IgD-negative memory B cell (primary cell): ENCODE measurements at regions not wholly inside any gene's neighbourhood (a gene's known extent, or its start where the extent isn't known, plus 50 kb on each side); places are given as distances from the start of the nearest gene placed in this dataset.
A peak's percentile ranks its signal among the peaks of the same experiment; 100 is the strongest.

ENCODE experiments used
- H3K27ac Mint-ChIP-seq, 3 donors: one replicate each; pipeline ENCODE4 v1.8.0; 2020 to 2022; ENCODE audit warnings: mild to moderate bottlenecking in 3 of 3, mixed read lengths in 3 of 3, moderate library complexity in 1 of 3
- H3K27me3 Mint-ChIP-seq: one replicate; pipeline ENCODE4 v1.8.0; 2021; ENCODE audit warnings: mixed read lengths
- H3K36me3 Mint-ChIP-seq: one replicate; pipeline ENCODE4 v1.8.0; 2020; ENCODE audit warnings: mild to moderate bottlenecking, mixed read lengths
- H3K4me1 Mint-ChIP-seq, 3 donors: one replicate each; pipeline ENCODE4 v1.8.0; 2020 to 2022; ENCODE audit warnings: mixed read lengths in 3 of 3, mild to moderate bottlenecking in 1 of 3
- H3K4me3 Mint-ChIP-seq, 4 donors: one replicate each; pipeline ENCODE4 v1.8.0; 2020 to 2022; ENCODE audit warnings: mild to moderate bottlenecking in 4 of 4, mixed read lengths in 4 of 4, moderate library complexity in 3 of 4
- H3K9me3 Mint-ChIP-seq, 3 donors: one replicate each; pipeline ENCODE4 v1.8.0; 2020 to 2021; ENCODE audit warnings: mixed read lengths in 3 of 3, mild to moderate bottlenecking in 1 of 3

- Mint-ChIP-seq H3K4me1 (peaks cover 0 to 5% (median 4%) of the 10 kb centered on the region in 3 donors), H3K36me3 (no peaks in the 10 kb centered on the region), H3K27ac (peak overlapping the region in 1 of 3 donors; percentile 9), H3K4me3 (no peak overlapping the region), H3K27me3 (no peaks in the 10 kb centered on the region), H3K9me3 (no peaks in the 10 kb centered on the region)
Observed at GRCh38 chr5:143739746-143740145, 72.2 kb upstream of the HMHB1 start.

- H3K9me3 Mint-ChIP-seq, result no peaks in the 10 kb centered on the region
- no peaks in the 10 kb centered on the region for H3K36me3 Mint-ChIP-seq
- no peak overlapping the region for H3K4me3 Mint-ChIP-seq
- H3K27ac Mint-ChIP-seq, result no peak overlapping the region
- H3K4me1 Mint-ChIP-seq, result peaks cover 0 to 5% (median 4%) of the 10 kb centered on the region in 3 donors
- no peaks in the 10 kb centered on the region for H3K27me3 Mint-ChIP-seq
Observed at GRCh38 chr5:143738417-143739401, 73.3 kb upstream of the HMHB1 start.

- Mint-ChIP-seq H3K27ac (no peak overlapping the region), H3K4me3 (no peak overlapping the region), H3K36me3 (no peaks in the 10 kb centered on the region), H3K9me3 (no peaks in the 10 kb centered on the region), H3K4me1 (peaks cover 0 to 5% (median 4%) of the 10 kb centered on the region in 3 donors), H3K27me3 (no peaks in the 10 kb centered on the region)
Observed at GRCh38 chr5:143737062-143737461, 74.9 kb upstream of the HMHB1 start.

GRCh38 chr5:143734456-143734780, 77.5 kb upstream of the HMHB1 start:
- H3K4me1 Mint-ChIP-seq, result no peaks in the 10 kb centered on the region
- no peak overlapping the region for H3K27ac Mint-ChIP-seq
- H3K9me3 Mint-ChIP-seq, result no peaks in the 10 kb centered on the region
- peaks cover 1% of the 10 kb centered on the region for H3K27me3 Mint-ChIP-seq
- H3K4me3 Mint-ChIP-seq, result no peak overlapping the region
- H3K36me3 Mint-ChIP-seq, result no peaks in the 10 kb centered on the region

- H3K9me3 Mint-ChIP-seq, result no peaks in the 10 kb centered on the region
- H3K27ac Mint-ChIP-seq, result no peak overlapping the region
- peaks cover 1% of the 10 kb centered on the region for H3K27me3 Mint-ChIP-seq
- H3K36me3 Mint-ChIP-seq, result no peaks in the 10 kb centered on the region
- H3K4me3 Mint-ChIP-seq, result no peak overlapping the region
- no peaks in the 10 kb centered on the region for H3K4me1 Mint-ChIP-seq
Observed at GRCh38 chr5:143733665-143734455, 78.1 kb upstream of the HMHB1 start.

GRCh38 chr5:143732402-143732801, 79.6 kb upstream of the HMHB1 start:
- Mint-ChIP-seq H3K27ac (no peak overlapping the region), H3K4me1 (no peaks in the 10 kb centered on the region), H3K27me3 (peaks cover 1% of the 10 kb centered on the region), H3K4me3 (no peak overlapping the region), H3K9me3 (no peaks in the 10 kb centered on the region), H3K36me3 (no peaks in the 10 kb centered on the region)

GRCh38 chr5:143730112-143730801, 81.7 kb upstream of the HMHB1 start:
- Mint-ChIP-seq H3K27ac (no peak overlapping the region), H3K27me3 (peaks cover 1% of the 10 kb centered on the region)

GRCh38 chr5:143729334-143729946, 82.5 kb upstream of the HMHB1 start:
- H3K9me3 Mint-ChIP-seq, result peaks cover 3 to 7% (median 6%) of the 10 kb centered on the region in 3 donors
- no peaks in the 10 kb centered on the region for H3K4me1 Mint-ChIP-seq
- H3K27ac Mint-ChIP-seq, result no peak overlapping the region
- H3K4me3 Mint-ChIP-seq, result peak overlapping the region in 1 of 4 donors; percentile 6
- H3K27me3 Mint-ChIP-seq, result peaks cover 1% of the 10 kb centered on the region
- H3K36me3 Mint-ChIP-seq, result no peaks in the 10 kb centered on the region

More at GRCh38 chr5:143730112-143730801, 81.7 kb upstream of the HMHB1 start:
- Mint-ChIP-seq H3K4me1 (no peaks in the 10 kb centered on the region), H3K36me3 (no peaks in the 10 kb centered on the region), H3K4me3 (no peak overlapping the region), H3K9me3 (no peaks in the 10 kb centered on the region)

- Mint-ChIP-seq H3K4me3 (no peak overlapping the region), H3K27me3 (no peaks in the 10 kb centered on the region), H3K9me3 (peaks cover 3 to 14% (median 11%) of the 10 kb centered on the region in 3 donors), H3K4me1 (peaks cover 0 to 1% (median 0%) of the 10 kb centered on the region in 3 donors), H3K27ac (no peak overlapping the region), H3K36me3 (peaks cover 5% of the 10 kb centered on the region)
Observed at GRCh38 chr5:143723159-143723558, 88.8 kb upstream of the HMHB1 start.

GRCh38 chr5:143721925-143722324, 90.0 kb upstream of the HMHB1 start:
- H3K27me3 Mint-ChIP-seq, result no peaks in the 10 kb centered on the region
- peaks cover 5% of the 10 kb centered on the region for H3K36me3 Mint-ChIP-seq
- H3K4me3 Mint-ChIP-seq, result no peak overlapping the region
- H3K4me1 Mint-ChIP-seq, result peaks cover 0 to 1% (median 0%) of the 10 kb centered on the region in 3 donors
- H3K27ac Mint-ChIP-seq, result no peak overlapping the region
- peaks cover 3 to 14% (median 11%) of the 10 kb centered on the region in 3 donors for H3K9me3 Mint-ChIP-seq

GRCh38 chr5:143720689-143721088, 91.3 kb upstream of the HMHB1 start:
- no peak overlapping the region for H3K4me3 Mint-ChIP-seq
- no peaks in the 10 kb centered on the region for H3K27me3 Mint-ChIP-seq
- H3K27ac Mint-ChIP-seq, result no peak overlapping the region
- H3K36me3 Mint-ChIP-seq, result peaks cover 5% of the 10 kb centered on the region
- H3K9me3 Mint-ChIP-seq, result peaks cover 3 to 14% (median 11%) of the 10 kb centered on the region in 3 donors
- peaks cover 0 to 1% (median 0%) of the 10 kb centered on the region in 3 donors for H3K4me1 Mint-ChIP-seq

GRCh38 chr5:143717400-143717799, 94.6 kb upstream of the HMHB1 start:
- Mint-ChIP-seq H3K27ac (no peak overlapping the region), H3K27me3 (no peaks in the 10 kb centered on the region), H3K4me3 (no peak overlapping the region), H3K4me1 (peaks cover 4 to 10% (median 9%) of the 10 kb centered on the region in 3 donors), H3K36me3 (no peaks in the 10 kb centered on the region), H3K9me3 (no peaks in the 10 kb centered on the region)

GRCh38 chr5:143716881-143717280, 95.1 kb upstream of the HMHB1 start:
- no peaks in the 10 kb centered on the region for H3K27me3 Mint-ChIP-seq
- H3K36me3 Mint-ChIP-seq, result no peaks in the 10 kb centered on the region
- no peaks in the 10 kb centered on the region for H3K9me3 Mint-ChIP-seq
- H3K4me1 Mint-ChIP-seq, result peaks cover 4 to 10% (median 9%) of the 10 kb centered on the region in 3 donors
- H3K27ac Mint-ChIP-seq, result no peak overlapping the region
- H3K4me3 Mint-ChIP-seq, result no peak overlapping the region

GRCh38 chr5:143715616-143716015, 96.3 kb upstream of the HMHB1 start:
- Mint-ChIP-seq H3K27ac (no peak overlapping the region), H3K27me3 (no peaks in the 10 kb centered on the region), H3K36me3 (no peaks in the 10 kb centered on the region), H3K4me1 (peaks cover 4 to 10% (median 9%) of the 10 kb centered on the region in 3 donors), H3K9me3 (no peaks in the 10 kb centered on the region), H3K4me3 (no peak overlapping the region)
